HG03521 (cell line): ENCODE measurements at regions not wholly inside any gene's neighbourhood (a gene's known extent, or its start where the extent isn't known, plus 50 kb on each side); places are given as distances from the start of the nearest gene placed in this dataset.
"Not testable (repeated sequence)": the region's sequence is repeated elsewhere in the genome, so short reads cannot be mapped to it uniquely, and the experiment has no call there.

Experiments used
- ATAC-seq: cut with Tn5 transposase; IDR thresholded peaks from one replicate; pipeline ENCODE4 v1.9.1; 2021; ENCODE audit warnings: mild to moderate bottlenecking, moderate library complexity; ENCODE audit not compliant: unreplicated experiment

DNA sequence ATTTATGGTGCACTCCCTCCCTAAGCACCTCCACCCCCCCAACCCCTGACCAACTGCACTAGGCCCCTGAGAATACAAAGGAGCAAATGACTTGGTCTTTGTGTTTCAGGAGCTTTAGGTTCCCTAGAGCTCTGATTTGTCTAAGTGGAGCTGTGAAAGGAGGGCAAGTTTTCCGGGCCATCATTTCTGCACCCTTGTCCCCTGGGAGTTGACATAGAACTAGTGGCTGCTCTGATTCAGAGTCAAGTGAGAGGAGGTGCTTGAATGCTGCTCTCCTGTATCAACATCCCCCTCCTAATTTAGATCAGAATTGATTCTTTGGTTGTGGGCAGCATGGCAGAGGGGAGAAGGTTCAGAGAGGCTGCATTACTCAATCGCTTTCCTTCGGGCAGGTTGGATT, 391.6 kb downstream of the KCNRG start:
- no peak for ATAC-seq

DNA sequence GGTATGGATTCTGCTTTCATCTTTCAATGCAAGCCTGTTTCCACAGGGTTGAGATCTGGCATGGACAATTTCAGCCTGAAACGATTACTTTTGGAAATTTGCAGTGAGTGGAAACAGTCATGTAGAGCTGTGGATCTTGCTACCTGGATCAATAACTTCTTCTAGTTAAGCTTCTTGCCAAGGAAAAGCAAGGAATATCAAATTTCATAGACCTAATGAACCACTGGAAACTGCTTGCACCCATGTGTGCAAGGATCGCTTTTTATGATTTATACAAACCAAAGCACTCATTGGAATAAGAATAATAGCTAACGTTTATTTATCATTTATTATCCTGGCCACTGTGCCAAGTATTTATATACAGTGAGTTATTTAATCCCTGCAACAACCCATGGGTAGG, 392.8 kb downstream of the KCNRG start:
- ATAC-seq, result no peak

DNA sequence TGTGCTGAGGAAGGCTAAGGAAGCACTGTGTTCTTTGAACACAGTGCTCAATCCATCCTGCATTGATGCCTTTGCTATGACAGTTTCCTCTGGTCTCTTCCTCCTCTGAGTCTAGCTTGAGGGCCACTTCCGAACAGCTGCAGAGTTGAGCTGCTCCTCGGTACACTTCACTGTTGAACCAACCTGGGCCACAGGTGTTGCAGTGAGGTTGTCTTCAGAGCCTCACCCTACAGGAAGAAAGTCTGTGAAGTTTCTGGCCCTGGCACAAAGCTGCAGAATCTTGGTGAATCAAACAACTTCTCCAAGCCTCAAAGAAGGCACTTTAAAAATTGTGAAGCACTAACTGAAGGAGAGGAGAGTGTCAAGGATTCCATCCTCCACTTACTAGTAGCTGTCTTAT, 394.0 kb downstream of the KCNRG start:
- no peak for ATAC-seq

GRCh38 chr13:50410921-50411746, 395.9 kb downstream of the KCNRG start:
- ATAC-seq, result no peak

DNA sequence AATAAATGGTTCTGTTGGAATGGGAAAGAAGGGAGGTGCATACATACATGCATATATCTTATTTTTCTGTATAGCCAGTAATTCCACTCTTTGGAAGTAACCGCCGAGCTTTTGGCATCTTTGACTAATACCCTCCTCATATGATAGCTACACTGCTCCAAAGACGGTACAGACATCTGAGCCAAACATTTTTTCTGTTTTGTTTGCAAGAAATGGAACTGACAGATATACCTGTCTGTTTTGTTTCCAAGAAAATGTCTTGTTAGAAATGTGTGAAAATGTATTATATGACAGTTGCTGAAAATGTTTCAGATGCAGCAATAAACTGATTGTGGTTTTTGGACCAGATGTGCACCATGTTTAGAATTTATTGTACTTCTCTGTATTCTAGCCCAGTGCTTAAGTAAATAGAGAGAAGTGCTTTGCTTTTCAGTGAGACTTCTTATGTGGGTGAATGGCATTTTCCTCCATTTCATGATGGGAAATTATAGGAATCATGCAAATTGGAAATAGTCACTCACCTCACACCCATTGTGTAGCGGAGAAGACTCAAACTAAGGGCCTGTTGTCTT, 396.9 kb downstream of the KCNRG start:
- ATAC-seq, result no peak

- ATAC-seq, result no peak
These were observed 399.4 kb downstream of the KCNRG start for GRCh38 chr13:50414640-50415039.

- no peak for ATAC-seq
These were observed 400.2 kb downstream of the KCNRG start for GRCh38 chr13:50415428-50415827.

DNA sequence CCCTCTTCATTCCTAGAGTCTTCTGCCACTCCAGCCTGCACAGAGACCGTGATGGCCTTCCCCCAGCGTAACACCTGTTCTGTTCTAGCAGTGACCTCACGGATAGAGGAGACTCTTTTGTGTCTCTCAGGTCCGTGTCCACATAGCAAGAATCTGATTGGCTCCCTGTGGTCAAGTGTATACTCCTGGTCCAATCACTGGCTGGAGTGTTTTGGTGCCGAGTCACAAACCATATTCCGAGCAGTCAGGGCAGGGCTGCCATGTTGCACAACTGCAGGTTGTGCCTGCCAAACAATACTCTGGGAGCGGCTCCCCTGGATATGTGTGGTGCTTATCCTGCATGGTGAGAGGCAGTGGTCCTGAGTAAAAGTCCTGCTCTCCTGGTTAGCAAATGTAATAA, 402.4 kb downstream of the KCNRG start:
- ATAC-seq, result no peak

- no peak for ATAC-seq
These were observed 404.2 kb downstream of the KCNRG start for GRCh38 chr13:50419331-50419865.

DNA sequence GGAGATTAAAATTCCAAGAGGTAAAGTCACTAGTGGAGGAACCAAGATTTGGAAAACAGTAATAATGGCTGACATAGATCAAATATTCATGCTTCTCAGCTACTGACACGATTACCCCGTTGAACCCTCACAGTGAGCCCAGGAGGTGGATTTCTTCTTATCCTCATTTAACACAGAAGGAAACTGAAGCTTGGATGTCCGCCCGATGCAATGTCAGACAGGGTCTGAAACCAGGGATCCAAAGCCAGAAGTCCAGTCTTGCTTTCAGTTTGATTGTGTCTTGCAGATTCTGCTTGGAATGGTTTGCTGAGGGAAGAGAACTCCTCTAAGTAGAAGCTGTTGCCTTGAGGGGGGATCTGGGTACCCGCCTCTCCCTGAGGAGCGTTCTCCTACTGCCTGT, 404.7 kb downstream of the KCNRG start:
- no peak for ATAC-seq

DNA sequence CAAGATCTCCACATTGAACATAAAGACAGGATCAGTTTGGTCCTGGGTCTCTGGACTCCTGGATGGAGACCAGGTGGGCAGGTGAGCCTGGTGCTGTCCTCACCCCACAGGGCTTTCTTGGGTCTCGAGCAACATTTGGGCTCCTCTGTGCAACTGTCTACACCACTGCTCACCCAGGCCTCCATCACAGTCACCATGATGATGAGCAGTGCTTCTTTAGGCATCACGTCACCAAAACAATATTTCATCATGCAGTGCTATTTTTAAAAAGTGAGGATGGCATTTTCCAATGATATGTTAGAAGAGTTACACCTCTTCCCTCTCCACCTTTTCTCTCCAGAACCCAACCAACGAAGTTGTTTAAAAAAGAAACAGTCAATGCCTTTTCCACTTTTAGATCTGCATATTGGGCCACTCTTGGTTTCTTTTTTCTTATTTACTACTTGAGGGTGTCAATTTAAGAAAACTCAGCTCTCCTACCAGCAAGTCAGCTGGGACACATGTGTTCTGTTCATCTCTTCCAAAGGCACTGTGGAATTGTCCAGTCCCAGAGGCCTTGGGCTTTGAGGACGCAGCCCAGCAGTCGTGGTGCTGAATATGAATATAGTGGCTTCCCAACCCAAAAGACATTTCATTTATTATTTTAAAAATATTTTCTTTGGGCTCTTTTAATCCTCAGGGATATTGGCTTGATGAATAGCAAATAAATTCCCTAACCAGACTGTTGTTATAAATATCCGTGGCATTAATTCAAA, 405.7 kb downstream of the KCNRG start:
- ATAC-seq, result no peak

DNA sequence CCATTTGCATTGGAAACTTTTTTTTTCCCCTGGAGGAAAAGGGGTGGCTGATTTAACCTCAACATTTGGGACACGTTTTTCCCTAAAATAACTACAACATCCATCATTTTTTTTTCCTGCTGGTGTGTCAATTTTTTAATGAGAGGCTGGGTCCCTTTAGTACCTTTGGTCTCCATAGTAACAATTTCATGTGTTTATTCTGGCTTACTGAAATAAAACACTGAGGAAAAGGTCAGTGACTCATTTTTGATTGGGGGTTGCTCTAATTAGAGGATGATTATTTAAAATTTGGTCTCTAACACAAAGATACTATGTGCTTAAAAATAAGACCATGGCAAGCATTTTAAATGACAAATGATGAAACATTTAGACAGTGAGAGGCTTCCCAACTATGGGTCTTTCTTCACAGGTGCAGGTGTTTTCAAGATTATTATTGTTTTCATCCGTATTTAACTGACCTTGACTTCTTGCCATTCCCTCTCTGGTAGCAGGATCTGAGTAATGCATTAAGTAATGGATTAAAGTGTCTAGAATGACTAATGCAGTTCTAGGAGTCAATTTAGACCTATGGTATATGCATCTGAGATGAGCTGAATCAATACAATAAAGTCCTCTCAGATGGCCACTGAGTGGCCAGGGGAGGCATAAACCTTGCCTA, 406.4 kb downstream of the KCNRG start:
- ATAC-seq, result no peak

DNA sequence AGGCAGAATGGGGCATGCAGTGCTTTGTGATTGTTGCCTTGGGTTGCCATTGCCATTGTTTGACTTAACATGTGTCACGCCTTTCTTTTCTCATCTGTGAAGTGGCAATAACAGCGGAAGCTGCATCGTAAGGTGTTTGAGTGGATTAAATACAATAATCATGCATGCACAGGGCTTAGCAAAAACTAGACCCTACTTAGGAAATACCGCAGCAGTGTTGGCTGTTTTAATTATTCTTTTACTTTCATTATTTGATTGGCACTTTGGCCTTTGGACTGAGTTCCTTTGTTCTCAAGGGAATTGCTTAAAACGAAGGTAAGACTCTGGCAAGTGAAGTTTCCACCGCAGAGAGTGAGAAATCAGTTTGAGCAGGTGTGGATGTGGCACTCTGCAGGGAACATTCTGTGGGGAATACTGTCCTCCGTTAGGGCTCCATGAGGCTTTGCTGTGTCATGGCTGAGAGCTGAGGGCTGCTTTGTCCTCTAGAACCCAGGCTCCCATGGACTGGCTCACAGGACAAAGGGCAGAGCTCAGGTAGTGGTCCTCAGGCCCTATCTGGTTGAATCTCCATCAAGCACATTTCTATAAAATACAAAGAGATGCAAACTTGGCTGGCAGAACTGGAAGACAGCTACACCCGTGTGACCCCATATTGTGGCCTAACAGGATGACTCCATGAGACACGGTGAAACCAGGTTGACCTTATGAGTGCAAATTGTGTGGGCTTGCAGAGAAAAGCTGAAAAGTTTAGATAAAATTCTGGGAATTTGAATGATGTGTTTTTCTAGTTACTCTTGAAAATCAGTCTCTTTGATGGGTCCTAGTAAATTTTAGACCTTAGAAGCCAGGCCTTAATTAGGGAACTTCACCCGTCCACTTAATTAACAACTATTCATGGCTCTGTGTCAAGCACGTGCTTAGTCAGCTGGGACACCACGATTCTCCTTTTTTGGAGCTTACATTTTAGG, 407.2 kb downstream of the KCNRG start:
- no peak for ATAC-seq

DNA sequence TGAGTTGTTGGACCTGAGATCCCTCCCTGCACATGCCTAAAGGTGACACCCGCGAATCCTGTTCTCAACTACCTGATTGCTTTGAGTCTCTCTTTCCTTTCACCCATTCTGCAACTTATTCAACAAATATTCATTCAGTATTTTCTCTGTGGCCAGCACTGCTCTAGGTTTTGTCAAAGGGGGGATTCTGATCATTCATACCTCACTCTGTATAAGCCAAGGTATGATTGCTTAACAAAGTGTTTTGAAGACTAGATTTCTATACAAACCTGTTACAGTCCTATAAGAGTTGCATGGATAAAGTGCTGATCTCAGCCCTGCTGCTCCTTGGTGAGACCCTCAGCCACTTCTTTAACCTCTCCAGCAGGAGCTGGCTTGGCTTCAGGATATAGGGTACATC, 409.7 kb downstream of the KCNRG start:
- no peak for ATAC-seq

- no peak for ATAC-seq
These were observed 410.5 kb downstream of the KCNRG start for GRCh38 chr13:50425772-50426171.

DNA sequence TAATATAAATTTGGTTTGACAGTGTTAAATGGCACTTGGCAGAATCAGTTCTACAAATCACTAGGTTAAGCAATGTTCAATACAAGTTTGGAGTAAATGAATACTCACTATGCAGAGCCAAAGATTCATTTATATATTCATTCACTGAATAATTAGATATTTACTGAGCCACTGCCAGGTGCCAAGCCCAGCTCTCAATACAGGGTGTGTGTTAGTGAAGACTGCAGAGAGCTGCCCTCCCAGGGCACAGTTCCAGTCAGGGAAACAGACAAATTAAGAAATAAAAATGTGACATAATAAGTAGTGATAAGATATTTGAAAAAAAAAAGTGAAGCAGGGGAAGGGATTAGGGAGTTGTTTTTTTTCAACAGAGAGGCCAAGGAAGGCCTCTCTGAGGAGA, 411.7 kb downstream of the KCNRG start:
- ATAC-seq, result no peak

GRCh38 chr13:50427511-50427910, 412.3 kb downstream of the KCNRG start:
- ATAC-seq, result not testable (repeated sequence)

GRCh38 chr13:50428183-50428877, 413.1 kb downstream of the KCNRG start:
- ATAC-seq, result no peak

GRCh38 chr13:50435011-50435410, 408.5 kb downstream of the DLEU7 start:
- no peak for ATAC-seq
